ENCODE measurements at regions not wholly inside any gene's neighbourhood (a gene's known extent, or its start where the extent isn't known, plus 50 kb on each side); places are given as distances from the start of the nearest gene placed in this dataset.

GRCh38 chr1:60449876-60450275 lies 376.3 kb upstream of the C1orf87 start:
- no peak overlapping the region for H2BK15ac ChIP-seq (ENCODE audit: low read length)
- WGBS, 2 experiments (ENCODE audit: extremely low coverage in 1 of 2, insufficient coverage in 1 of 2, insufficient read length in 1 of 2, insufficient replicate concordance in 2 of 2, low coverage in 1 of 2, low lambda C conversion rate in 2 of 2, missing lambda C conversion rate in 1 of 2) = 100% methylated on average over 1 of the region's 1 CpG; no CpG with 5 or more reads in 1 of the 2 experiments
- H2BK120ac ChIP-seq (replicated peaks; ENCODE audit: low read depth, low read length) = no peak overlapping the region
- H4K5ac ChIP-seq (ENCODE audit: insufficient read length, low read depth, low read length) = no peak overlapping the region
- no peak for FAIRE-seq
- H3K4me1 ChIP-seq (replicated peaks in 1 of 4; ENCODE audit: control insufficient read depth in 3 of 4, insufficient read depth in 4 of 4, low read length in 3 of 4) = no peaks in the 10 kb centered on the region
- H2BK20ac ChIP-seq (ENCODE audit: low read length) = no peak overlapping the region
- H3K14ac ChIP-seq (ENCODE audit: insufficient read length) = no peak overlapping the region
- H2BK12ac ChIP-seq (ENCODE audit: low read depth, low read length) = no peak overlapping the region
- CTCF ChIA-PET (ENCODE audit: partially characterized antibody) = interaction anchor here (3.2 kb wide), 1 partner anchor 24 kb away, joined by 11 read pairs; no protein-coding TSS in a partner anchor
- no peaks in the 10 kb centered on the region for H3K23me2 ChIP-seq (ENCODE audit: low read depth, low read length)
- H2AFZ ChIP-seq (ENCODE audit: low read length) = no peak overlapping the region
- TF ChIP-seq TCF12 (IDR thresholded peaks at IDR 0.05; ENCODE audit: low read depth, low read length) (no peak), TAF1 (IDR thresholded peaks at IDR 0.05; ENCODE audit: low read depth, low read length) (no peak), NANOG (IDR thresholded peaks at IDR 0.05; ENCODE audit: insufficient read depth, low read depth, low read length, poor library complexity, severe bottlenecking) (no peak), CHD1 (IDR thresholded peaks at IDR 0.05; ENCODE audit: low read depth, low read length) (no peak), ATF3 (IDR thresholded peaks at IDR 0.05; ENCODE audit: insufficient read depth, low read depth, low read length) (no peak), CREB1 (IDR thresholded peaks at IDR 0.05) (no peak), CBX5 (IDR thresholded peaks at IDR 0.05; ENCODE audit: low read depth, low read length) (no peak), TEAD4 (IDR thresholded peaks at IDR 0.05; ENCODE audit: low read depth, low read length) (no peak), ASH2L (IDR thresholded peaks at IDR 0.05; ENCODE audit: low read length) (no peak)
- no peaks in the 10 kb centered on the region for H3K27me3 ChIP-seq (replicated peaks in 1 of 4; ENCODE audit: control insufficient read depth in 3 of 4, extremely low read depth in 1 of 4, insufficient read depth in 3 of 4, low read length in 3 of 4)
- no peak overlapping the region for H3K4me3 ChIP-seq (ENCODE audit: extremely low read depth in 1 of 4, insufficient read depth in 2 of 4, low read depth in 3 of 4, low read length in 4 of 4)
- H2AK5ac ChIP-seq (ENCODE audit: low read depth, low read length) = no peak overlapping the region
- H3K56ac ChIP-seq (replicated peaks; ENCODE audit: insufficient read length, low read depth, low read length) = no peak overlapping the region
- no peak overlapping the region for H2BK5ac ChIP-seq (ENCODE audit: low read depth, low read length)
- H3K23ac ChIP-seq (ENCODE audit: insufficient read length) = no peak overlapping the region
- H3K9me3 ChIP-seq (ENCODE audit: insufficient read depth in 2 of 2, low read depth in 1 of 2, low read length in 1 of 2) = no peaks in the 10 kb centered on the region
- no peaks in the 10 kb centered on the region for H3K36me3 ChIP-seq (ENCODE audit: control insufficient read depth in 2 of 4, insufficient read depth in 4 of 4, low read length in 3 of 4)
- no peak overlapping the region for H4K8ac ChIP-seq (ENCODE audit: extremely low read depth, insufficient read depth, low read length)
- POLR2A ChIA-PET (ENCODE audit: partially characterized antibody) = interaction anchor here (0.7 kb wide), 1 partner anchor 239 kb away, joined by 3 read pairs; no protein-coding TSS in a partner anchor
- no peak overlapping the region for H3K9ac ChIP-seq (replicated peaks in 1 of 4; ENCODE audit: extremely low read depth in 1 of 4, low read depth in 3 of 4, low read length in 3 of 4)
- H3K79me1 ChIP-seq (ENCODE audit: low read depth, low read length) = no peaks in the 10 kb centered on the region
- H3K27ac ChIP-seq (ENCODE audit: low read depth, low read length) = no peak overlapping the region
- no peak overlapping the region for H3K4me2 ChIP-seq (ENCODE audit: insufficient read depth in 1 of 2, low read depth in 2 of 2, low read length in 2 of 2)
- no peak overlapping the region for H4K91ac ChIP-seq (replicated peaks; ENCODE audit: insufficient read length, low read length)
- no peaks in the 10 kb centered on the region for H3K79me2 ChIP-seq (ENCODE audit: control insufficient read depth in 1 of 2, insufficient read depth in 2 of 2, low read length in 2 of 2)
- H3K18ac ChIP-seq (ENCODE audit: extremely low read depth, low read length) = no peak overlapping the region
- no peak overlapping the region for H3K4ac ChIP-seq (replicated peaks; ENCODE audit: insufficient read length, low read depth, low read length)
- no peak for DNase-seq (ENCODE audit: low read depth in 1 of 2, low spot score in 2 of 2)
- H4K20me1 ChIP-seq (replicated peaks in 1 of 2; ENCODE audit: control insufficient read depth in 1 of 2, insufficient read depth in 2 of 2, low read length in 2 of 2) = no peaks in the 10 kb centered on the region
